SK-N-SH (cell line): ENCODE measurements at regions not wholly inside any gene's neighbourhood (a gene's known extent, or its start where the extent isn't known, plus 50 kb on each side); places are given as distances from the start of the nearest gene placed in this dataset.

Source experiments
- CTCF ChIA-PET: fragments of 300-600, 350-600 bp; formaldehyde crosslinking; extraction: SDS; loops from one replicate; lab custom pipeline; 2021; lab: Yijun Ruan, JAX
- POLR2A ChIA-PET: fragments of 350-600 bp; sonication (Branson Sonifier 250); formaldehyde crosslinking; extraction: SDS; loops from one replicate; lab custom pipeline; 2020; ENCODE audit warnings: antibody characterized with exemption, inconsistent platforms; lab: Yijun Ruan, JAX
- DNase-seq: peaks from one replicate; pipeline ENCODE4 v3.0.0; 2012
- H2AFZ ChIP-seq: fragments of 200-600 bp; sonication (generic); 2 replicates; pipeline ENCODE4 v1.8.1; 2016; ENCODE audit warnings: antibody characterized with exemption, mild to moderate bottlenecking, low read depth
- H3F3A ChIP-seq: fragments of 200-600 bp; sonication (generic); replicated peaks from 2 replicates; pipeline ENCODE3; 2016; ENCODE audit warnings: antibody characterized with exemption, mild to moderate bottlenecking; ENCODE audit not compliant: insufficient read depth
- H3K27ac ChIP-seq, 2 experiments: fragments of 200-500 bp in 1 of 2; fragments of 200-600 bp in 1 of 2; sonication (Bioruptor generic) in 1 of 2; sonication (generic), shearing (Covaris generic) in 1 of 2; 2 replicates each; pipeline versions ENCODE4 v1.5.1 to v1.6.1; 2014 to 2016; ENCODE audit warnings: low read depth in 2 of 2, inconsistent platforms in 1 of 2, low read length in 1 of 2, mild to moderate bottlenecking in 1 of 2, mixed read lengths in 1 of 2
- H3K27me3 ChIP-seq: fragments of 200-600 bp; sonication (generic), shearing (Covaris generic); 2 replicates; pipeline ENCODE4 v1.6.1; 2016; ENCODE audit warnings: mixed run types; ENCODE audit not compliant: insufficient read depth
- H3K36me3 ChIP-seq, 2 experiments: fragments of 200-500 bp in 1 of 2; fragments of 200-600 bp in 1 of 2; sonication (Bioruptor generic) in 1 of 2; sonication (generic) in 1 of 2; replicated peaks in 1 of 2; 2 replicates each; pipeline versions ENCODE3 to v1.5.1; 2014 to 2016; ENCODE audit warnings: low read length in 1 of 2, mild to moderate bottlenecking in 1 of 2; ENCODE audit not compliant: insufficient read depth in 2 of 2, control insufficient read depth in 1 of 2
- H3K4me1 ChIP-seq, 2 experiments: fragments of 200-500 bp in 1 of 2; fragments of 200-600 bp in 1 of 2; sonication (Bioruptor generic) in 1 of 2; sonication (generic), shearing (Covaris generic) in 1 of 2; 2 replicates each; pipeline versions ENCODE4 v1.5.1 to v1.6.1; 2014 to 2016; ENCODE audit warnings: low read depth in 1 of 2, low read length in 1 of 2, mixed run types in 1 of 2; ENCODE audit not compliant: insufficient read depth in 2 of 2, control insufficient read depth in 1 of 2
- H3K4me2 ChIP-seq: fragments of 200-600 bp; sonication (generic), shearing (Covaris generic); 2 replicates; pipeline ENCODE4 v1.6.1; 2017; ENCODE audit warnings: mixed run types
- H3K4me3 ChIP-seq, 2 experiments: fragments of 200-500 bp in 1 of 2; fragments of 200-600 bp in 1 of 2; sonication (Bioruptor generic) in 1 of 2; sonication (generic), shearing (Covaris generic) in 1 of 2; 2 replicates each; pipeline versions ENCODE4 v1.5.1 to v1.8.1; 2014 to 2016; ENCODE audit warnings: low read depth in 2 of 2, inconsistent platforms in 1 of 2, low read length in 1 of 2, mild to moderate bottlenecking in 1 of 2, mixed read lengths in 1 of 2, moderate library complexity in 1 of 2
- H3K79me2 ChIP-seq: fragments of 200-600 bp; sonication (generic); 2 replicates; pipeline ENCODE4 v1.8.1; 2017; ENCODE audit warnings: mild to moderate bottlenecking; ENCODE audit not compliant: insufficient read depth
- H3K9ac ChIP-seq: fragments of 200-600 bp; sonication (generic); 2 replicates; pipeline ENCODE4 v1.6.1; 2017; ENCODE audit warnings: mixed run types
- H3K9me2 ChIP-seq: fragments of 200-600 bp; sonication (generic); 2 replicates; pipeline ENCODE4 v1.6.1; 2017; ENCODE audit warnings: mixed run types
- H3K9me3 ChIP-seq: fragments of 200-600 bp; sonication (generic); 2 replicates; pipeline ENCODE4 v1.6.1; 2017; ENCODE audit warnings: mixed run types, mild to moderate bottlenecking, moderate library complexity
- H4K20me1 ChIP-seq: fragments of 200-600 bp; sonication (generic); 2 replicates; pipeline ENCODE4 v1.6.1; 2017; ENCODE audit warnings: mild to moderate bottlenecking, mixed run types; ENCODE audit not compliant: insufficient read depth
- CHD2 ChIP-seq: fragments of 150-350 bp; IDR thresholded peaks from 2 replicates; pipeline ENCODE4 v1.6.1; 2018; ENCODE audit warnings: low read length; ENCODE audit not compliant: partially characterized antibody
- ELF1 ChIP-seq: IDR thresholded peaks from 2 replicates; pipeline ENCODE4 v1.4.0; 2012
- EP300 ChIP-seq, 2 experiments: IDR thresholded peaks; 2 replicates each; pipeline versions ENCODE4 v1.4.0 to v1.6.1; 2012; ENCODE audit warnings: borderline replicate concordance in 1 of 2, low read depth in 1 of 2, low read length in 1 of 2
- FOXJ3 ChIP-seq: sonication (generic); formaldehyde crosslinking; IDR thresholded peaks from 2 replicates; pipeline ENCODE4 v1.5.1; 2020; ENCODE audit warnings: mild to moderate bottlenecking, missing genetic modification reagents
- GABPA ChIP-seq: IDR thresholded peaks from 2 replicates; pipeline ENCODE4 v1.4.0; 2012; ENCODE audit warnings: low read depth, mild to moderate bottlenecking
- JUND ChIP-seq: IDR thresholded peaks from 2 replicates; pipeline ENCODE4 v1.4.0; 2012
- MXI1 ChIP-seq: IDR thresholded peaks from 2 replicates; pipeline ENCODE4 v1.6.1; 2012; ENCODE audit warnings: mild to moderate bottlenecking, low read depth, low read length, improper control_type of control experiment
- RAD21 ChIP-seq: IDR thresholded peaks from 2 replicates; pipeline ENCODE4 v1.6.1; 2012; ENCODE audit warnings: mild to moderate bottlenecking, low read length
- RXRA ChIP-seq: IDR thresholded peaks from 2 replicates; pipeline ENCODE4 v1.4.0; 2012; ENCODE audit warnings: low read depth, mild to moderate bottlenecking, borderline replicate concordance
- SIN3A ChIP-seq: IDR thresholded peaks from 2 replicates; pipeline ENCODE4 v1.6.1; 2012; ENCODE audit warnings: low read depth, mild to moderate bottlenecking, low read length, moderate library complexity, borderline replicate concordance
- TAF1 ChIP-seq: IDR thresholded peaks from 2 replicates; pipeline ENCODE4 v1.6.1; 2012; ENCODE audit warnings: low read depth, mild to moderate bottlenecking, low read length, moderate library complexity, borderline replicate concordance
- TCF12 ChIP-seq: IDR thresholded peaks from 2 replicates; pipeline ENCODE4 v1.4.0; 2012
- TEAD4 ChIP-seq: IDR thresholded peaks from 2 replicates; pipeline ENCODE4 v1.4.0; 2012; ENCODE audit warnings: mild to moderate bottlenecking, borderline replicate concordance; ENCODE audit not compliant: insufficient read depth
- YY1 ChIP-seq: IDR thresholded peaks from 2 replicates; pipeline ENCODE4 v1.4.0; 2012; ENCODE audit warnings: low read depth, mild to moderate bottlenecking
- ZBTB33 ChIP-seq: IDR thresholded peaks from 2 replicates; pipeline ENCODE4 v1.4.0; 2012; ENCODE audit warnings: low read depth, borderline replicate concordance
- WGBS: methylation state at CpG from one replicate; pipeline ENCODE4 v1.1.6; 2017; ENCODE audit warnings: low lambda C conversion rate; 5-methylcytosine and 5-hydroxymethylcytosine counted together
- TF ChIP-seq, protein P1 (sequence below): IDR thresholded peaks from 2 replicates; pipeline ENCODE4 v1.4.0; 2012; ENCODE audit warnings: low read depth, borderline replicate concordance

DNA sequence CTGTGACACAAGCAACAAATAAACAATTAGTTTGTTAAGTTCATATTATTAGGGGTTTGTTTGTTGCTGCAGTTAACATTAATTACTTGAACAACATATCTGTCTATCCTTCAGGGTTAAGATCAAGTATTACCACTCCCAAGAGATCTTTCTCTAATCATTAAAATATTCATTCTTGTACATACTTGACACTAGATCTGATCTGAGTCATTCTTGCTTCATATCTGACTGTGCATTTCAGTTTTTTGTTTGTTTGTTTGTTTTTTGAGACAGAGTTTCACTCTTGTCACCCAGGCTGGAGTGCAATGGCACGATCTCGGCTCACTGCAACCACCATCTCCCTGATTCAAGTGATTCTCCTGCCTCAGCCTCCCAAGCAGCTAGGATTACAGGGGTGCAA, 613.3 kb upstream of the PLXNA2 start:
- H3K4me2 ChIP-seq, result no peak overlapping the region
- H3K9ac ChIP-seq, result no peak overlapping the region
- H3K9me2 ChIP-seq, result no peaks in the 10 kb centered on the region
- no peaks in the 10 kb centered on the region for H3K27me3 ChIP-seq
- H3K27ac ChIP-seq, result no peak overlapping the region
- H3K79me2 ChIP-seq, result no peaks in the 10 kb centered on the region
- ChIA-PET CTCF (no interaction called here), POLR2A (no interaction called here)
- H2AFZ ChIP-seq, result no peak overlapping the region
- H3K4me1 ChIP-seq, result no peaks in the 10 kb centered on the region
- no peak for TF ChIP-seq MXI1
- no peak for TF ChIP-seq TEAD4
- TF ChIP-seq RAD21, result no peak
- no peak for TF ChIP-seq SIN3A
- TF ChIP-seq FOXJ3 (CRISPR knock-in tag), result no peak
- no peak for TF ChIP-seq CHD2
- TF ChIP-seq JUND, result no peak
- no peak for TF ChIP-seq RXRA
- no peak for TF ChIP-seq ELF1
- no peak for TF ChIP-seq GABPA
- no peak for TF ChIP-seq TAF1
- TF ChIP-seq YY1, result no peak
- TF ChIP-seq ZBTB33, result no peak
- no peak for TF ChIP-seq EP300 (IDR thresholded peaks at IDR 0.05; ENCODE audit: borderline replicate concordance in 1 of 2, low read depth in 1 of 2, low read length in 1 of 2)
- no peaks in the 10 kb centered on the region for H3K9me3 ChIP-seq
- H4K20me1 ChIP-seq, result no peaks in the 10 kb centered on the region
- no peak for DNase-seq
- no peaks in the 10 kb centered on the region for H3K36me3 ChIP-seq
- WGBS, result 69% methylated on average over 2 of the region's 2 CpGs
- no peak overlapping the region for H3K4me3 ChIP-seq
- no peaks in the 10 kb centered on the region for H3F3A ChIP-seq

DNA sequence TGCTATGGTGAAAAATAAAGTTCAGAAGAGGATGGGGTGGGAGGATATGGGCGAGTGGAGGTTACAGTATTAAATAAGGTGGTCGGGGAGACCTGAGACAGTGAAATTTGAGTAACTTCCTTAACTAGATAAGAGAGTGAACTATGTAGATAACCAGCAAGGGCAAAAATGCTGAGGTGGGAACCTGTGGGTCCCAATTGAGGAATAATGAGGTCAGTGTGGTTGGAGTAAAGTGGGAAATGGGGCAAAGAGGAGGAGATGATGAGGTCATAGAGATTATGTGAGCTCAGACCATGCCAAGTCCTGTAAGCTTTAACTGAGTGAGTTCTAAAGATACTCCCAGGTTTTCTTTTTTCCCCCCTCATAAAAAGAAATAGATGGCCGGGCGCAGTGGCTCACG, 614.6 kb upstream of the PLXNA2 start:
- Histone ChIP-seq H3K27me3 (no peaks in the 10 kb centered on the region), H3K4me1 (no peaks in the 10 kb centered on the region), H3K27ac (no peak overlapping the region), H2AFZ (no peak overlapping the region), H3K4me3 (no peak overlapping the region), H3K36me3 (no peaks in the 10 kb centered on the region), H4K20me1 (no peaks in the 10 kb centered on the region), H3K4me2 (no peak overlapping the region), H3K9me3 (no peaks in the 10 kb centered on the region), H3K9me2 (no peaks in the 10 kb centered on the region), H3K79me2 (no peaks in the 10 kb centered on the region), H3F3A (no peaks in the 10 kb centered on the region), H3K9ac (no peak overlapping the region)
- ChIA-PET CTCF (interaction anchor here (1.0 kb wide), 1 partner anchor 9 kb away, joined by 3 read pairs; no protein-coding TSS in a partner anchor), POLR2A (no interaction called here)
- DNase-seq, result no peak
- TF ChIP-seq, protein P1, sequence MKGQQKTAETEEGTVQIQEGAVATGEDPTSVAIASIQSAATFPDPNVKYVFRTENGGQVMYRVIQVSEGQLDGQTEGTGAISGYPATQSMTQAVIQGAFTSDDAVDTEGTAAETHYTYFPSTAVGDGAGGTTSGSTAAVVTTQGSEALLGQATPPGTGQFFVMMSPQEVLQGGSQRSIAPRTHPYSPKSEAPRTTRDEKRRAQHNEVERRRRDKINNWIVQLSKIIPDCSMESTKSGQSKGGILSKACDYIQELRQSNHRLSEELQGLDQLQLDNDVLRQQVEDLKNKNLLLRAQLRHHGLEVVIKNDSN, result no peak
- TF ChIP-seq TCF12 (no peak), YY1 (no peak)
- 76% methylated on average over 5 of the region's 5 CpGs for WGBS
